Right renal cortex interstitium (tissue), 3 donors: ENCODE measurements at regions not wholly inside any gene's neighbourhood (a gene's known extent, or its start where the extent isn't known, plus 50 kb on each side); places are given as distances from the start of the nearest gene placed in this dataset.

Experiments used
- DNase-seq, 3 donors: peaks; one replicate each; pipeline ENCODE4 v3.0.0-alpha.2; 2013; ENCODE audit warnings: low read depth in 3 of 3, low spot score in 2 of 3

DNA sequence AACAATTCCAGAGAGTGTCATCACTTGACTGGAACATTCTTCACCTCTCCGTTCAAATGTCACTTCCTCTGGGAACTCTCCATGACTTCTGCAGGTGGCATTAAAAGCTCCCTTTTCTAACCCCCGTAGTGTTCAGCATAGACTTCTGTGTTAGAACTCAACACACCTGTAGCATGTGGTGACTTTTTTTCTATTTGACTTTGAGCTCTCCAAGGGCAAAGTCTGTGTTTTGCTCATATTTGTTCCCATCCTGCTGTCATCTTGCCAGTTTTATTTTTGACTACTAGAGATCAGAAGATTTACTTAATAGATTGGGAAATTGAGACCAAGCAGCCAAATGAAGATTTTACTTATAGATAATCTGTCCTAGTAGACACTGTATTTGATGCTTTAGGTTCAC is 367.1 kb downstream of the INSC start:
- no peak for DNase-seq

DNA sequence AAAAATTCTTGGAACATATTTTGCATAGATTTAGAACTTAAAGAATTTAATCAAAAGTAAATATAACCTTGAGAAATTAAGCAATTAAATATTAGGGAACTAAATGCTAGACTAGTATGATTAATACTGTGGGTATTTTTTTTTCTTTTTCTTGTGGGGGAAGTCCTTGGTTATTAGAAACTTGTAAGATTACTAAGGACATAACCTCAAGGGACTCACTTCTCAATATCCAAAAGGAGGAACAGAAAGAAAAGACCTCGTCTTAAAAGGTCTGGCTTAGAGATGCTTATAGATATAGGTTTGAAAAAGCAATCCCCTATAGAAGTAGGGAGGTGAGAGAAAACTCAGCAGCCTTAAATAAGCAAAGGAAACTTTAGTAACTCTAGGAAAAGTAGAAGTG is 368.5 kb downstream of the INSC start:
- no peak for DNase-seq

DNA sequence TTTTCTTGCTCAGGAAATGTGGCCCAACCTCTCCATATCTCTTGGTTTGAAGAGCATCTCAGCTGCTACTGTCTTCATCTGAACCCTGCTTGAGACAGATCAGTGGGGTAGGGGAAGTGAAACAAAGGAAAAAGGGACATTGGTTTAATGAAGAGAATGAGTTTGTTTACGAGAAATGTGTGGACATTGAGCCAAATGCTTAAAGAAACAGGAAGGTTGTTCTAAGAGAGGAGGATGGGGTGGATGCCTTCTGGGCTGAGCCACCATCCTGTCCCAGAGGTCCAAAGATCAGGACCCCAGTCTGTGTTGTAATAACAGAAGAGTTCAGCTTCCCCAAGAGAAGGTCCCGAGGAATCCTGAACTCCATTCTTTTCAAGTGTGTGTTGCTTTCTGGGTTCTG is 369.7 kb downstream of the INSC start:
- no peak for DNase-seq

DNA sequence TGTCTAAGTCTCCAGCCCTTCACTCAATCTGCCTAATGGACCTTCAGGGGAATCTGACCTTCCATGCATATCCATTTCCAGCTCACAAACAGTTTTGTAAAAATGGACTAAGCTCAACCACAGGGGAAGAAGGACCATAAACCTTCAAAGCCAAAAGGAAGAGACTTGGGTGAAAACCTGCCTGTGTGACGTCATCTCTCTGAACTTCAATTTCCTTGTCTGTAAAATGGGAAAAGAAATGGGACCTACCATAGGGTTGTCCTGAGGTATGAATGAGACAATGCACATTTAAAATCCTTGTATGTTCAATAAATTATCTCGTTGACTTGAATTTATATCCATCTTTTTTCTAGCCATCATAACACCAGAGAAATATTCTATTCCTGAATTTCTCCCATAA is 370.7 kb downstream of the INSC start:
- DNase-seq: no peak

DNA sequence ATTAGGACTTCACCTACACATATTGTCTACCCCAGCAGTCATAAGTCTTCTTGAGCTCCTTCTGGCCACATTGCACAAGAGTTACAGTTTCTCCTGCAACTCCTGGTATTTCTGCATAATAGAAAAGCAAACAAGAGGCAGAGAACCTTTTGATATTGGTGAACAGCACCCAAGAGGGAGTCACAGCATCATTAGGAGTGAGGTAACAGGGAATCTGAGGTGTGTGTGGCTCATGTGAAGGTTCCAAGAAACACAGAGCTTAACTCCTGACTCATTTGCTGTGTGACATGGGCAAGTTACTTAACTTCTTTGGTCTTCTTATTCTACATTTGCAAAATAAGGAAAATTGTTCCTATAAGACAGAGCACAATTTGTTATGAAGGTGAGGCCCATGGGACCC is 374.6 kb downstream of the INSC start:
- DNase-seq: no peak

DNA sequence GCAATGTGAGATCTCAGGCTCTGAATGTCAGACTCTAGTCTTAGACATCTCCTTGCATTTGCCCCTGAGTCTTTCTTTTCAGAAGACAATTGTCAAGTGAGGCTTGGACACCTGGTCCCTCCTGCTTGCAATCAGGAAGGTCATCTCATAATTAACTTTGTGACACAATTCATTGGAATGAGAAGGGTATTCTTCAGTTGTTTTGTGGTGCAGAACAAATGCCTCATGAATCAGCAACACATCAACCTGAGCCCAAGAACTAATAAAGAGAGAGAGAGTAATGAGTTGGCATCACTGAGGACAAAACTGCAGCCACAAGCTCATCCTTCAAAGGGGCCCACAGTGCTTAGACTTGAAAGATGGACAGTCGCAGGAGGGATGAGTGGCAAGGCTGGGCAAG is 375.8 kb downstream of the INSC start:
- DNase-seq: no peak

DNA sequence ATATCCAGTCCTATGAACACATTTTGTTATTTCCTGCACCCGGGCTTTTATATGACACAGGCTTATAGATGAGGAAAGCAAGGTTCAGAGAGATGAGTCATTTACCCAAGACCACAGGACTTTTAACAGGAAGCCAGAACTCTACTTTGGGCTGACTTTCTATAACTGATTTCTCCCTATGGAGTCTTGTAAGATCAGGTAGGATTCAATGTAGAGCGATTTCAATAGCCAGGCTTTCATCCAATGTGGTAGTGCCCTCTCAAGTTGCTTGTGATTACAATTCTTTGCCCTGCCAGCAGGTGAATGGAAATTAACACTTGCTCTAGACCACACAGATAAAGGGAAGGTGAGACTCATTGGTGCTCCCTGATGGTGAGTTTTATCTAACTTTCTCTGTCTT is 378.3 kb downstream of the INSC start:
- DNase-seq: no peak

DNA sequence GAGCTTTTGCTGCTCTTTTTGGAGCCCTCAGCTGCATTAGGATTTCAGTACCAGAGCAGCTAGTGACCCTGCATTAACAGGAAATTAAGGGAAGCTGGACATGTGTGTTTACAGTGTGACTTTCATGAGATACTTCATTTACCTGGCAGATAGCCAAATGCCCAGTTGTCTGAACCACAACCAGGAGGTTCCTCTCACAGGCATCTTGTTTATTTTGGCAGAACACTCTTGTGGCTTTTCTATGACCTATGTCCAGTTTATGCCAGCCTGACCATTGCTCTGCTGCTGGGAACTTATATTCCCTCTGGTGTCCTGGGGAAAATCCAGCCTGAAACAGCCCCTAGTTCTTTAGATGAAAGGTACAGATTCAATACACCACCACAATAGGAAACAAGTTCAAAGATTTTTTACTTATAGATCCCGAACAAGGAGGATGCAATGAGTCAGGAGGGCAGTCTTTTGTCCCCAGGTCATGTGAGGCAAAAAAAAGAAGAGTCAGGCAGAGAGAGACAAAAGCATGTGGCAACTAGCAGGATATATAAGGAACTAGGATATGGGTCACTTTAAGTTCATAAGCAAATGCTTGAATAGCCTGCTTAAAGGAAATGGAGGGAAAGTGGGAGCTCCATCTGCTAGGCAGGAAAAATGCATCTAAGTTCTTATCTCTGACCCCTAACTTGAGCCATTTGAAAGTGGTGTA is 379.3 kb downstream of the INSC start:
- DNase-seq: no peak

DNA sequence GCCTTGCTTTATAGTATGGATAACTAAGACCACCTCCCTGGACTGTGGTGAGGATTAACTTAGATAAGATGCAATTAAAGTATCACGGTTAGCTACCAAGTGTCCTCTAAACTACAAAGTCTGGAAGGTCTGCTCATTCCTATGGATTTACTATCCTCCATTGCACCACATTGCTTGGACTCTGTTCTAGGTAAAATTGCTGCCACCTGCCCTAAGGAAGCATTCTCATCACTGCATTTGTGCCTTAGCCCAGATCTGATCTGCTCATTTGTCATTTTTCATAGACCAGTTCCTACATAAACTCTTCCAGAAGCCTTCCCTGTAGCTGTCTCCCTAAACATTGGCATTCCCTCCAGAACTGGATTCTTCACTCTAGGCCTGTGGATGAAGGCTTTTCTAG is 380.0 kb downstream of the INSC start:
- DNase-seq: no peak

DNA sequence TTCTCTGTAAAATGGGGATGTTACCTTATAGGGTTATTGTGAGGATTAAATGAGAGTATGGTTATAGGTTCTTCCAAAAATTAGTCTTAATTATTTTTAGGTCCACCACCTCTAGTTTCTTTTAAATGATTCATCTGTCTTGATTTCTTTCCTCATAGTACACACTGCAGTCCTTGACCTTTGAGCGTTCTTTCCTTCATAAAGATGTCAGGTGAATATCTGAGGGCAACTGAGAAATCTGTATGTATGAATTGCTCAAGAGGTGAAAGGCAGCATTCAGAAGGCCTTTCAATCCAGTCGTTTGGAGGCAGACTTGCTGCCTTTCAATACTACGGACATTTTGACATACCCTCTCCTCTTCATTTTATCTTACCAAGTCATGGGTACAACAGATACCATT is 380.7 kb downstream of the INSC start:
- DNase-seq: no peak

DNA sequence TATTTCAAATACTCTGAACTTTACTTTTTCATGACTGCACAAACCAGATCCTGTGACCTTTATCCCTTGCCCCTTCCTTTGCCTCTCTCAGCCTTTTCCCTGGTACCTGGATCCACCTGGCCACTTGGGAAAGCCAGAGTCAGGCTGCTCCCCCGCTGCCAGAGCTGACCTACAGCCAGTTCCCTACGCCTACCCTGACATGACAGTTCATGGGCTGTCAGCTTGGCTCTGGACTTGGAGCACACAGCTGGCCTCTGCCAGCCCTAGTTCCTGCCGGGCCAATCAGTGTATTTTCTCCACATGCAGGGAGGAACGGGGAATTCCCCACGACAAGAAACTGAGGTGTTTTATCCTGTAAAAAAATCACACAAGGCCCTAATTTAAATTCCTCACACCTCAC is 382.6 kb downstream of the INSC start:
- DNase-seq: no peak

DNA sequence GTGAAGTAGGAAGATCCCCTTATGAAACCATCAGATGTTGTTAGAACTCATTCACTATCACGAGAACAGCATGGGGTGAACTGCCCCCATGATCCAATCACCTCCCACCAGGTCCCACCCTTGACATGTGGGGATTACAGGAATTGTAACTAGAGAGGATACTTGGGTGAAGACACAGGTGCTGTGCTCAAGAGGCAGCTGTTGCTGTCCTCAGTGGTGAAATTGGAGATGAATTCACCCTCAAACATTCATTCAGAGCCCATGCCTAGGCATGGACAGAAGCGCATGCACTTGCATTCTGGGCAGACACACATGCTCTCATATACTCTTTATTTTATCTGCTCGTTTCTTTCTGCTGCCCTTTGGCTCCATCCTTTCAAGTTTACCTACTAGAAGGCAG is 385.0 kb downstream of the INSC start:
- DNase-seq: no peak

DNA sequence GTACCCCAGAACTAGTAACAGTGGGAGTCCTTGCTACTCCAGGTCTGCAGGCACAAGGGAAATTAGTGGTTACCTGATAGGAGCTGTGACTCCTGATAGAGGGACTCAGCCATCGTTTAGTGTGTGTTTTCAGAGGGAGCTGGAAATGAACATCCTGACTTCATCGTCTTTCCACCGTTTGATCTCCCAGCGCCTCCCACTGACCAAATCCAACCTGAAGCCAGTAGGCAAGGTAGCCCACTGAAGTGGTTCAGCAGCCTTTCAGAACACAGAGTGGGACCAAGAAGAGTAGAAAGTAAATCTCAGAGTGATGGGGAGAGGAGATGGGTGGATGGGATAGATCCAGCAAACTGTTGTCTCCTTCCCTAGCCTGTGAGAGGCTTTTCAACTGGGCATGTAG is 385.9 kb downstream of the INSC start:
- no peak for DNase-seq

DNA sequence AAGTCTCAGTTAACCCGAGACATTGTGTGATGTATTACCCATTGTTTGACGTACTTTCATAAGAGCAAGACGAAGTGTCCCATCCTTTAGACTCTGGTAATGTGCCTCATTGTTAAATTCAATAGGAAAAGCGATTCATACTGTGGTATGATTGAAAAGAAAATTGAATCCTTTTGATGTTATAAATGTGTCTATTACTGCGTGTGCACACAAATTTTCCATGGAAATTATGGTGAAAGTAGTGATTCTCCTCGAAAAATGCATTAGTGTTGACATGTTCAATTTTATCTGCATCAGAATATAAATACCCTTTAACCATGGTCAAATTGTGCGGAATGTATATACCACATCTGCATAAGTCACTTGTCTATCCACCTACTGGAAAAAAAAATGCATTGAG is 386.8 kb downstream of the INSC start:
- DNase-seq: no peak

DNA sequence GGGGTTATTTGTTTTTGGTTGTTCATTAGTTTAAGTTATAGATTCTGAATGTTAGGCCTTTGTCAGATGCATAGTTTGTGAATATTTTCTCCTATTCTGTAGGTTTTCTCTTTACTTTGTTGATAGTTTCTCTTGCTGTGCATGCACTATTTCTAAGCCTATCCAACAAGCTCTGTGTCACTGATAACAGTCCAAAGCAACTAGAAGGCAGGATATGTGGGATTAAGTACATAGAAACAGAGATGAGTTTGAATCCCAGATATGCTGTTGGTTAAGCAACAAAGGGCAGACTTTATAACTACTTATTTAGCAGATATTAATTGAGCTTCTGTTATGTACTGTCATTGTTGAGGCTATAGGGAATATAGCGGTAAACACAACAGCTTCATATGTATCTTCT is 390.4 kb downstream of the INSC start:
- DNase-seq: no peak

DNA sequence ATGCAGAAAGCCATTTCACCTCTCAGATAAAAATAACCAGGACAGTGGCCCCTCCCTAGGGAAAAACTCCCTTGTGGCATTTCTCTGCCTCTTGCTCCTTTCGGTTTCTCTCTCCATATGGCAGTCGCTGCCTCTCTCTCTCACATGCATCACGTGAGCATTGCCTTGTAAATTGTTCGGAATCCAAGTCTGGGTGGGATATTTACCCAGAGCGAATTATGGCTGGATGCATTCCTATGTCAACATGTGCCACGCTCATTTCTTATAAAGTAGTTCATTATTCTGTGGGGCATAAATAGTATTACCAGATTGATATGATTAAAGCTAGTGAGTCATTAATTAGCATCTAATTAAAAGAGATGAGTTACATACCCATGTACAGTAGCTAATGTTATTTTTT is 392.9 kb downstream of the INSC start:
- DNase-seq: no peak

DNA sequence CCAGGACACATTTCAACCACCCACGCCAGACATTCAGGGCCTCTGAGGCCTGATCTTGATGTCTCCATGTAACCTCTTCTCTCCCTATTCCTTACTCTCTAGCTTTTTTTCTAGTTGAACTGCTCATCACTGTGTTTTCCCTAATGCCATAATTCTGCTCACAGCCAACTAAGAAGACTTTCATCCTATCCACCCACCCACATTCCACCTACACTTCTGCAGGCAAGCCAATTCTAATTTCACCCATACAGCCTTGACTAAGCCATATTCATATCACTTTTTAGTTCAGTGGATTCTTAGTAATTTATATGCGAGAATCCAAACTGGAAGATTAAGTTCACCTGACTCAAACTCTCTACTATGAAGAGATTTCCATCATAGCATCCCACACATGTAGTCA is 394.4 kb downstream of the INSC start:
- no peak for DNase-seq

DNA sequence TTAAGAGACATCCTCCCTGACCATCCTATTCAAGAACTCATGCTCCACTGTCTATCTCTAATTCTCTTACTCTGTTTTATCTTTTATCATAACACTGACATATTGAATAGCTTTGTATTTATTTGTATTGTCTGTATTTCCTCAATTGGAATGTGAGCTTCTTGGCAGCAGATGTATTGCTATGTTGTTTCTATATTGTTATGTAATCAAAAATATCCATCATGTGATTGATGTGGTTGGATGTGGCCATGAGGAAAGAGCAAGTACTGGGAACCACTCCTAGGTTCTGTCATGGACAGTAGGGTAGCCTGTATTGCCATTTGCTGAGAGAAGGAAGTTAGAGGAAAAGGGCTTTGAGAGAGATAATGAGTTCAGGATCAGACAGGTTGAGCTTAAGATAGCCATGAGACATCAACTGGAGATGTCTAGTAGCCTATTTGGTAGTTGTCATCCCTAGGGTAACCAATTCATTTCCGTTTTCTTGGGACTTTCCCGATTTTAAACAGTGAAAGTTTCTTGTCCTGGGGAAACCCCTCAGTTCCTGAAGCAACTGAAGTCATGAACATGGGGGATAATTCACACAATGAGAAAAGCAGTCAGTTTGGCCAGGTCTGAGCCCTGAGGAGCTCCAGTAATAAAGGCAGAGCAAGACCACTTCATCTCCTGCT is 404.5 kb downstream of the INSC start:
- DNase-seq: no peak

DNA sequence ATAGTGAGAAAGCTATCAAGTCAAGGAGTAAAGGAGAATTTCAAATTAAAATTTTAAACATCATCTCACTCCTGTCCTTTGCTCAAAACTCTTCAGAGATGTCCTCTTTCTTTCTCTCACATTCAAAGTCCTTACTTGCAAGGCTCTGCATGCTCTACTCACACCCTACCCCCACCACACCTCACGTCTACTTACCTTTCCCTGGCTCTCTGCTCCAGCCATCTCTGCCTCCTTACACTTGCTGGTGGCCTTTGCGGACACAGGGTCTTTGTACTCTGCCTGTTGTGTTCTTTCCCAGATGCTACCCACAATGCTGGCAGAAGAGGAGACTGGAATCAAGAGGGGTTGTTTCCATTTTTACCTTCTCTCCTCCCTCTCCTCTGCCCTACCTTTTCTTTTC is 405.2 kb downstream of the INSC start:
- no peak for DNase-seq

DNA sequence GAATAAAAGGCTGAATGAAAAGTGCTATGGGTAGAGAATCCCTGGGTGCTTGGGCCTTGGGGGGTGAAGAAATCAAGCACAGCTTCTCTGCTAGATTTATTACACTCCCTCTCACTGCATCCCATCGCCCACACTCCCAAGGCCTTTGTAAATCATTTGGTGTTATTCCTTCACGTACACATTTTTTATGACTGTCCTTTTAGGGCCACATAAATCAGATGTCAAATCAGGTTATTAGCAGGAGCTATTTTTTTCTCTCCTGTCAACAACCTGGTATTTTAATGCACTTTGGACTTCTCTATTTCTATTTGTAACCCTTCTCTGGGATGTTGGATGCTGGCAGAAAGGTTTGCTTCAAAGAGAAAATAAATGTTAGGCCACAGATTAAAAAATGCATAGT is 408.8 kb downstream of the INSC start:
- no peak for DNase-seq

DNA sequence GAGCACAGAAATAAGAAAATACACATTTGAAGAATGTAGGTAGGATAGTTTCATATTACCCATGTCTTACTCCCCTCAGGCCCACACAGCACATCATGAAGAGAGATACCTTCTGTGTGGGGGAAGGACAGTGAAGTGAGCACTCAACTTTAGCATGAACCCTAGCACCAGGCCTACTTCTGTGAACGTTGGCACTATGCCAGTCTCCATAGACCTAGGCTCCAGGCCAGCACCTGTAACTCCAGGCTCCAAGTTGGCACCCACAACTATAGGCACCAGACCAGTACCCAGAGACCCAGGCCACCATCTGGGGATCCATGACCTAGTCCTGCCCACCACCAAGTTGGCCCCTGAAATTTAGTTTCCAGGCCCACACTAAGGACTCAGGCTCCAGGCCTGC is 410.9 kb downstream of the INSC start:
- DNase-seq: no peak

DNA sequence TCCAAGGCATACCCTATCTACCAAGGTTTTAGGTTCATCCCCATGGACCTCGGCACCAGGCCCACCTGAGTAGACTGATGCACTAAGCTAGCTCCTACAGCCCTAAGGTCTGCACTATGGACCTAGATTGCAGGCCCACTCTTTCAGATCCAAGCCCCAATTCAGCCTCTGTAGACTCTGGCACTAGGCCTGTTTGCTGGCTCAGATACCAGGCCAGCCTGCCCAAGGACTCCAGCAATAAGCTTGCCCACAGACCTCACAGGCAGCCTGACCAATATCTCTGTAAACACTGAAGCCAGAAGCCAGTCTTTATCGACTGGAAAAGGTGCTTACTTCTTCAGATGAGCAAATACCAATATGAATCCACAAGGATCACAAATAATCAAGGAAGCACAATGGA is 411.3 kb downstream of the INSC start:
- no peak for DNase-seq

DNA sequence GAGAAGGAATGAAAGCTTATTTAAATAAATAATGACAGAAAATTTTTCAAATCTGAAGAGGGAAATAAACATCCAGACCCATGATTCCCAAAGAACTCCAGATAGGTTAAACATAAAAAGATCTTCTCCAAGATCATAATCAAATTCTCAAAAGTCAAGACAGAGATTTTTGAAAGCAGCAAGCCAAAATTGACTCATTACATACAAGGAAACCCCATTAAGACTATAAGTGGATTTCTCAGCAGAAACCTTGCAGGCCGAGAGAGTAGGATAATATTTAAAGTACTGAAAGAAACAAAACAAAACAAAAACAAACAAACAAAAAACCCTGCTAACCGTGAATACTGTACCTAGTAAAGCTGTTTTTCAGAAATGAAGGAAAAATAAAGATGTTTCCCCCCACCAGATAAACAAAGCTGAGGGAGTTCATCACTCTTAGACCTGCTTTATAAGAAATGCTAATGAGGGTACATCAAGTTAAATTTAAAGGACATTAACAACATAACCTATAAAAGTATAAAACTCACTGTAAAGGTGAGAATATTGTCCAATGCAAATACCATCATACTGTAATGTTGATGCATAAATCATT is 412.2 kb downstream of the INSC start:
- DNase-seq: no peak
